Osteocyte (in vitro differentiated cells): ENCODE measurements at regions not wholly inside any gene's neighbourhood (a gene's known extent, or its start where the extent isn't known, plus 50 kb on each side); places are given as distances from the start of the nearest gene placed in this dataset.

Experiments
- DNase-seq: peaks from one replicate; pipeline ENCODE4 v3.0.0; 2021; ENCODE audit warnings: mixed read lengths; ENCODE audit not compliant: unreplicated experiment; ENCODE audit errors: extremely low spot score
- H3K27ac Mint-ChIP-seq: one replicate; pipeline ENCODE4 v1.8.0; 2021; ENCODE audit warnings: mild to moderate bottlenecking, mixed read lengths; ENCODE audit not compliant: unreplicated experiment
- H3K27me3 Mint-ChIP-seq: one replicate; pipeline ENCODE4 v1.8.0; 2021; ENCODE audit warnings: mixed read lengths; ENCODE audit not compliant: unreplicated experiment
- H3K36me3 Mint-ChIP-seq: one replicate; pipeline ENCODE4 v1.8.0; 2021; ENCODE audit warnings: mixed read lengths; ENCODE audit not compliant: unreplicated experiment
- H3K4me1 Mint-ChIP-seq: one replicate; pipeline ENCODE4 v1.8.0; 2021; ENCODE audit warnings: mixed read lengths; ENCODE audit not compliant: unreplicated experiment
- H3K4me3 Mint-ChIP-seq: one replicate; pipeline ENCODE4 v1.8.0; 2021; ENCODE audit warnings: mild to moderate bottlenecking, moderate library complexity, mixed read lengths; ENCODE audit not compliant: unreplicated experiment
- H3K9me3 Mint-ChIP-seq: one replicate; pipeline ENCODE4 v1.8.0; 2021; ENCODE audit warnings: mixed read lengths; ENCODE audit not compliant: unreplicated experiment
- CTCF ChIP-seq: fragments of 200-600 bp; sonication (generic); IDR thresholded peaks from 2 replicates; pipeline ENCODE4 v1.5.0; 2021; ENCODE audit warnings: antibody characterized with exemption, mild to moderate bottlenecking, moderate library complexity

GRCh38 chr2:14459786-14460325, 172.7 kb upstream of the LRATD1 start:
- no peaks in the 10 kb centered on the region for H3K36me3 Mint-ChIP-seq
- no peak overlapping the region for H3K27ac Mint-ChIP-seq
- DNase-seq = no peak
- peaks cover 40% of the 10 kb centered on the region for H3K9me3 Mint-ChIP-seq
- no peaks in the 10 kb centered on the region for H3K27me3 Mint-ChIP-seq
- H3K4me1 Mint-ChIP-seq = no peaks in the 10 kb centered on the region
- no peak overlapping the region for H3K4me3 Mint-ChIP-seq
- no peak for TF ChIP-seq CTCF

- Mint-ChIP-seq H3K9me3 (peaks cover 11% of the 10 kb centered on the region), H3K27me3 (no peaks in the 10 kb centered on the region)
Measured at GRCh38 chr2:14475994-14476393, 156.5 kb upstream of the LRATD1 start.

GRCh38 chr2:14479486-14479885, 153.0 kb upstream of the LRATD1 start:
- H3K9me3 Mint-ChIP-seq = peaks cover 14% of the 10 kb centered on the region
- no peak overlapping the region for H3K4me3 Mint-ChIP-seq
- DNase-seq = no peak
- H3K27me3 Mint-ChIP-seq = no peaks in the 10 kb centered on the region
- H3K36me3 Mint-ChIP-seq = no peaks in the 10 kb centered on the region
- no peak overlapping the region for H3K27ac Mint-ChIP-seq
- H3K4me1 Mint-ChIP-seq = no peaks in the 10 kb centered on the region
- no peak for TF ChIP-seq CTCF

More at GRCh38 chr2:14475994-14476393, 156.5 kb upstream of the LRATD1 start:
- Mint-ChIP-seq H3K4me1 (no peaks in the 10 kb centered on the region), H3K4me3 (no peak overlapping the region), H3K36me3 (no peaks in the 10 kb centered on the region), H3K27ac (no peak overlapping the region)
- no peak for DNase-seq
- TF ChIP-seq CTCF = no peak

GRCh38 chr2:14480120-14480519, 152.4 kb upstream of the LRATD1 start:
- H3K27ac Mint-ChIP-seq = no peak overlapping the region
- no peak overlapping the region for H3K4me3 Mint-ChIP-seq
- no peaks in the 10 kb centered on the region for H3K36me3 Mint-ChIP-seq
- H3K27me3 Mint-ChIP-seq = no peaks in the 10 kb centered on the region
- TF ChIP-seq CTCF = no peak
- peaks cover 20% of the 10 kb centered on the region for H3K9me3 Mint-ChIP-seq
- no peak for DNase-seq
- H3K4me1 Mint-ChIP-seq = no peaks in the 10 kb centered on the region

GRCh38 chr2:14480906-14481305, 151.6 kb upstream of the LRATD1 start:
- Mint-ChIP-seq H3K27ac (no peak overlapping the region), H3K27me3 (no peaks in the 10 kb centered on the region), H3K4me1 (no peaks in the 10 kb centered on the region), H3K36me3 (no peaks in the 10 kb centered on the region), H3K4me3 (no peak overlapping the region), H3K9me3 (peaks cover 18% of the 10 kb centered on the region)
- TF ChIP-seq CTCF = no peak
- DNase-seq = no peak
